Stimulated activated CD4-positive, alpha-beta T cell treated with anti-CD3 and anti-CD28 coated beads, Interleukin-12 subunit alpha, Interleukin-12 subunit beta, amount 100 ng/mL, for 24 hours (primary cell): ENCODE measurements at regions not wholly inside any gene's neighbourhood (a gene's known extent, or its start where the extent isn't known, plus 50 kb on each side); places are given as distances from the start of the nearest gene placed in this dataset.

ENCODE experiments used
- DNase-seq, 2 experiments: peaks; one replicate each; pipeline ENCODE4 v3.0.0-alpha.2; 2020; ENCODE audit warnings: low read depth in 2 of 2

- DNase-seq, result no peak
Measured at GRCh38 chr5:39478863-39479262, 54.1 kb upstream of the DAB2 start.

GRCh38 chr5:39476843-39477220 is 52.1 kb upstream of the DAB2 start:
- DNase-seq, result no peak

GRCh38 chr5:39475881-39476842 is 51.4 kb upstream of the DAB2 start:
- DNase-seq, result no peak

GRCh38 chr5:39475159-39475571 is 50.4 kb upstream of the DAB2 start:
- no peak for DNase-seq
